Hepatocyte (in vitro differentiated cells): ENCODE measurements at regions not wholly inside any gene's neighbourhood (a gene's known extent, or its start where the extent isn't known, plus 50 kb on each side); places are given as distances from the start of the nearest gene placed in this dataset.
"Not testable (repeated sequence)": the region's sequence is repeated elsewhere in the genome, so short reads cannot be mapped to it uniquely, and the experiment has no call there.

ENCODE experiments used
- DNase-seq: peaks from one replicate; pipeline ENCODE4 v3.0.0-alpha.2; 2016; ENCODE audit warnings: low spot score
- H2AFZ ChIP-seq: fragments of 200-600 bp; sonication (generic); 2 replicates; pipeline ENCODE4 v1.6.0; 2016; ENCODE audit warnings: antibody characterized with exemption, mild to moderate bottlenecking
- H3K27ac ChIP-seq: fragments of 200-600 bp; sonication (generic); 2 replicates; pipeline ENCODE4 v1.5.1; 2016; ENCODE audit warnings: mild to moderate bottlenecking
- H3K27me3 ChIP-seq: fragments of 200-600 bp; sonication (generic); 2 replicates; pipeline ENCODE4 v1.6.1; 2016
- H3K36me3 ChIP-seq: fragments of 200-600 bp; sonication (generic); replicated peaks from 2 replicates; pipeline ENCODE4 v1.5.1; 2016; ENCODE audit warnings: low read depth; ENCODE audit not compliant: insufficient read depth
- H3K4me1 ChIP-seq: fragments of 200-600 bp; sonication (generic); 2 replicates; pipeline ENCODE4 v1.5.1; 2016; ENCODE audit warnings: mild to moderate bottlenecking, moderate library complexity; ENCODE audit not compliant: insufficient read depth
- H3K4me2 ChIP-seq: fragments of 200-600 bp; sonication (generic); 2 replicates; pipeline ENCODE4 v1.6.0; 2016
- H3K4me3 ChIP-seq: fragments of 200-600 bp; sonication (generic); 2 replicates; pipeline ENCODE4 v1.5.1; 2016; ENCODE audit warnings: mild to moderate bottlenecking
- H3K79me2 ChIP-seq: fragments of 200-600 bp; sonication (generic); 2 replicates; pipeline ENCODE4 v1.6.0; 2017; ENCODE audit warnings: mild to moderate bottlenecking
- H3K9me2 ChIP-seq: fragments of 200-600 bp; sonication (generic); replicated peaks from 2 replicates; pipeline ENCODE4 v1.6.0; 2017; ENCODE audit warnings: mild to moderate bottlenecking; ENCODE audit not compliant: insufficient read depth
- H3K9me3 ChIP-seq: fragments of 200-600 bp; sonication (generic); 2 replicates; pipeline ENCODE4 v1.5.1; 2016; ENCODE audit warnings: low read depth, mild to moderate bottlenecking
- H4K20me1 ChIP-seq: fragments of 200-600 bp; sonication (generic); 2 replicates; pipeline ENCODE4 v1.6.0; 2016; ENCODE audit warnings: mild to moderate bottlenecking; ENCODE audit not compliant: insufficient read depth, poor library complexity, severe bottlenecking
- EZH2 ChIP-seq: fragments of 200-600 bp; sonication (generic); IDR thresholded peaks from 2 replicates; pipeline ENCODE4 v1.6.1; 2016; ENCODE audit warnings: antibody characterized with exemption, mild to moderate bottlenecking, borderline replicate concordance
- EZH2phosphoT487 ChIP-seq: fragments of 200-600 bp; sonication (generic); IDR thresholded peaks from one replicate; pipeline ENCODE4 v1.6.1; 2018; ENCODE audit warnings: antibody characterized with exemption, mild to moderate bottlenecking, low read depth, moderate library complexity; ENCODE audit not compliant: unreplicated experiment, severe bottlenecking
- WGBS: methylation state at CpG from one replicate; pipeline ENCODE4 v1.1.6; 2016; ENCODE audit warnings: low lambda C conversion rate; ENCODE audit errors: missing lambda C conversion rate; 5-methylcytosine and 5-hydroxymethylcytosine counted together
- TF ChIP-seq, protein P1 (sequence below): fragments of 200-600 bp; sonication (generic); IDR thresholded peaks from 2 replicates; pipeline ENCODE4 v1.5.1; 2016; ENCODE audit warnings: antibody characterized with exemption, mild to moderate bottlenecking; ENCODE audit not compliant: poor library complexity

GRCh38 chrX:35626124-35626523 lies 172.0 kb upstream of the MAGEB16 start:
- TF ChIP-seq EZH2 (no peak), EZH2phosphoT487 (no peak)
- TF ChIP-seq, protein P1, sequence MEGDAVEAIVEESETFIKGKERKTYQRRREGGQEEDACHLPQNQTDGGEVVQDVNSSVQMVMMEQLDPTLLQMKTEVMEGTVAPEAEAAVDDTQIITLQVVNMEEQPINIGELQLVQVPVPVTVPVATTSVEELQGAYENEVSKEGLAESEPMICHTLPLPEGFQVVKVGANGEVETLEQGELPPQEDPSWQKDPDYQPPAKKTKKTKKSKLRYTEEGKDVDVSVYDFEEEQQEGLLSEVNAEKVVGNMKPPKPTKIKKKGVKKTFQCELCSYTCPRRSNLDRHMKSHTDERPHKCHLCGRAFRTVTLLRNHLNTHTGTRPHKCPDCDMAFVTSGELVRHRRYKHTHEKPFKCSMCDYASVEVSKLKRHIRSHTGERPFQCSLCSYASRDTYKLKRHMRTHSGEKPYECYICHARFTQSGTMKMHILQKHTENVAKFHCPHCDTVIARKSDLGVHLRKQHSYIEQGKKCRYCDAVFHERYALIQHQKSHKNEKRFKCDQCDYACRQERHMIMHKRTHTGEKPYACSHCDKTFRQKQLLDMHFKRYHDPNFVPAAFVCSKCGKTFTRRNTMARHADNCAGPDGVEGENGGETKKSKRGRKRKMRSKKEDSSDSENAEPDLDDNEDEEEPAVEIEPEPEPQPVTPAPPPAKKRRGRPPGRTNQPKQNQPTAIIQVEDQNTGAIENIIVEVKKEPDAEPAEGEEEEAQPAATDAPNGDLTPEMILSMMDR, result no peak
- Histone ChIP-seq H3K9me2 (no peaks in the 10 kb centered on the region), H3K9me3 (no peaks in the 10 kb centered on the region), H3K79me2 (no peaks in the 10 kb centered on the region), H2AFZ (no peak overlapping the region), H3K4me1 (no peaks in the 10 kb centered on the region), H3K36me3 (no peaks in the 10 kb centered on the region), H3K4me3 (no peak overlapping the region), H4K20me1 (no peaks in the 10 kb centered on the region), H3K4me2 (no peak overlapping the region), H3K27me3 (no peaks in the 10 kb centered on the region), H3K27ac (no peak overlapping the region)
- DNase-seq, result no peak
- WGBS, result 91% methylated on average over 14 of the region's 14 CpGs

- not testable (repeated sequence) for H3K9me3 ChIP-seq, H3K36me3 ChIP-seq, H2AFZ ChIP-seq, H3K4me2 ChIP-seq, H4K20me1 ChIP-seq, H3K79me2 ChIP-seq, H3K27ac ChIP-seq, DNase-seq, H3K4me3 ChIP-seq, H3K9me2 ChIP-seq, H3K4me1 ChIP-seq, H3K27me3 ChIP-seq
- WGBS, result 68% methylated on average over 8 of the region's 8 CpGs
Measured at GRCh38 chrX:35635971-35636370, 162.2 kb upstream of the MAGEB16 start.

GRCh38 chrX:35664833-35665232 lies 133.3 kb upstream of the MAGEB16 start:
- Histone ChIP-seq H2AFZ (no peak overlapping the region), H4K20me1 (no peaks in the 10 kb centered on the region), H3K79me2 (no peaks in the 10 kb centered on the region), H3K27me3 (no peaks in the 10 kb centered on the region), H3K9me3 (no peaks in the 10 kb centered on the region), H3K27ac (no peak overlapping the region), H3K36me3 (no peaks in the 10 kb centered on the region), H3K4me2 (no peak overlapping the region), H3K4me1 (no peaks in the 10 kb centered on the region), H3K4me3 (no peak overlapping the region), H3K9me2 (no peaks in the 10 kb centered on the region)
- no peak for DNase-seq
- WGBS, result 40% methylated on average over 2 of the region's 2 CpGs
- TF ChIP-seq EZH2phosphoT487, result no peak
- TF ChIP-seq, protein P1, result no peak
- no peak for TF ChIP-seq EZH2

DNA sequence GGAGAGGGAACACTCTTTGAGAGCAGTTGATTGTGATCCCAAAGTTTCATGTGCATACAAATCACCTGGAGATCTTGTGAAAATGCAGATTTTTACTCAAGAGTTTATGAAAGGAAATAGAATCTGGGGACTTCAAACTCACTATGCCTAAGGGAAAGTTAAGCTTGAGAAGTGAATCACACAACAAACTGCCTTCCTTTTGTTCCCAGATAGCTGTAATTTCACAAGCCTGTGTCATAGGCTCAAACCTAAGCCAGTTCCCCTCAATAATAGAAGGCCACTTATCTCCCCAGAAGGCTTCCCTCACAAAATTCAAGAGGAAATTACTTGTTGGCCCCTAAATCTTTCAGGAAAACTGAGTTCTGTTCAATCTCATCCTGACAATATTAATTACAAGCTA lies 132.8 kb upstream of the MAGEB16 start:
- Histone ChIP-seq H3K27ac (no peak overlapping the region), H3K27me3 (no peaks in the 10 kb centered on the region), H3K4me2 (no peak overlapping the region), H3K4me3 (no peak overlapping the region), H3K9me2 (no peaks in the 10 kb centered on the region), H2AFZ (no peak overlapping the region), H3K4me1 (no peaks in the 10 kb centered on the region), H4K20me1 (no peaks in the 10 kb centered on the region), H3K79me2 (no peaks in the 10 kb centered on the region), H3K9me3 (no peaks in the 10 kb centered on the region), H3K36me3 (no peaks in the 10 kb centered on the region)
- DNase-seq, result no peak
- TF ChIP-seq EZH2phosphoT487 (no peak), EZH2 (no peak)
- TF ChIP-seq, protein P1, result no peak
